ENCODE measurements at regions not wholly inside any gene's neighbourhood (a gene's known extent, or its start where the extent isn't known, plus 50 kb on each side); places are given as distances from the start of the nearest gene placed in this dataset.
"Not testable (repeated sequence)": the region's sequence is repeated elsewhere in the genome, so short reads cannot be mapped to it uniquely, and the experiment has no call there.

DNA sequence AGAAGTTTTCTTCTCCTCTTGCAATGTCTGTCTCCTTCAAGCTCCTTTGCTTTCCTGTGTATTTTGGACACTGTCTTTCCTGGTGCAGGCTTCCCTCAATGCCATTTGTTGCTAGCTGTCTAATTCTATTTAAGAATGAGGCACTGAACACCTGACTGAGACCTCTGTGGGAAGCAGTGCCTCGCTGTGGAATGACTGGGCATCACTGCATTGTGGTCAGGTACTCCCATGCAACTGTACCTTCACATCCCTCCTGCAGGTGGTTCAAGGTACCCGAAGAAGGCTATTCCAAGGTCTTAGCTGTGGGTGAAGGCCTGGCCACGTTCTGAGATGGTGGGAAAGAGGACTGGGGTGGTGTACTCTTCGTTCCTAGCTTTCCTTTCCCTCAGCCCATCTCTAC, 152.8 kb upstream of the CTAGE1 start:
- no peak for DNase-seq

DNA sequence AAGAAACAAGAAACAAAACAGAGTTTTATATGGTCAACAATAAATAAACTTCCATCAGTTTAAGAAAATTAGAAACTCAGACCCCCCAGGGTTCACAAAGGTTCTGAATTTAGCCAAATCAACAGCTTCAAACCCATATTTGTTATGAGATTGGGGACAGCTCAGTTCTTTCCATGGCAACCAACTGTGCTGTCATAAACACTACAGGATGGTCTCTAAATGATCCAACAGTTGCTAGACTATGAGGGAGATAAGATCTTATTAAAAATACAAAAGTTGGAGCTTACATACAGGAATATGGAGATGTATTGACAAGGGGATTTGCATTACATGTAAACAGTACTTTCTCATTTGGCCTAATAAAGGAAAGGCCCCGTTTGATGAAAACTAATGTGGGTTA, 154.6 kb upstream of the CTAGE1 start:
- no peak for DNase-seq

DNA sequence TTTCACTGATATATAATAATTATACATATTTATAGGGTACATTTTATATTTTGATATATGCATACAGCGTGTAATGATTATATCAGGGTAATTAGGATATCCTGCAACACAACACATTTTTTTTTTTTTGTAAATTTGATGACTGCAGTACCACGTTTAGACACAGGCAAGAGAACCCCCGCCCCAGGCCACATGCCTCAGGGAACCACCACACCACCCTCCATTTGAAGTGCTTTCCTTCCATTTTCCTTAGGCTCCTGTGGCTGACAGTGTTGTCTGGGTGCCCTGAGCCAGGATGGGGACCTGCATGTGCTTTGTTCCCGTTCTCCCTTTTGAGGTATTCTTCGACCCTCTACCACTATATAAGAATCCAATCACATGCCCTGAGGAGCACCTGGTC, 161.6 kb upstream of the CTAGE1 start:
- DNase-seq, result no peak

DNA sequence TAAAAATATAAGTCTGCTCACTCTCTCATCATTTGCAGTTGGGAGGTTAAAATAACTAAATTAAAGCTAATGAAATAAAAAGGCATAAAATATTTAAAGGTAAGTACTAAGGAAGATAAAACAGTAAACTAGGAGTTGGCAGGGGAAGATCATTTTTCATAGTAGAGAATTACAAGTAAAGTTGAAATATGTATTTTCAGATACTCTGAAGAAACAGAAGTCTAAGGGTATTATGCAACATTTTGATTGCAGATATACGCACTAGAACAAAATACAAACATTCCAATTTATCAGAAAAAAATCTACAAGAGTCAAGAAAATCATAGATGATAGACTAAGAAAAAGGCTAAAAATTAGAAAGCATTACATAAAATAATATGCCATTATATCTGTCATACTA, 167.6 kb upstream of the CTAGE1 start:
- DNase-seq, result no peak

DNA sequence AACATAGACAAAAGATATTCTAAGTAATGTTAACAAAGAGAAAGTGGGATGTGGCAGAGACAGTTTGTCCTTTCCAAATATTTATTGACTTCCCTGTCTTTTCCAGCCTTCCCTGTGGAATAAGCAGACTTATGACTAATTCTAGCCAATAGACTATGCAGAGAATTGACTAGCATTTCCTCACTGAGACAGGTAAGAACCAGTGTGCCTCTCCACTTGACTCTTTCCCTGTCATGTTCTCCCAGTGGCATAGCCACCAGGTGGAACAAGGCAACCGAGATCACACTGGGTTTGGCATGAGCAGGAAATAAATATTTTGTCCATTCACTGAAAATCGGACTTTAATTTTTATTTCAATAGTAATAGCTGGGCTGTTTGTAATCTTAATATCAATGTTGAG, 168.1 kb upstream of the CTAGE1 start:
- DNase-seq, result no peak

DNA sequence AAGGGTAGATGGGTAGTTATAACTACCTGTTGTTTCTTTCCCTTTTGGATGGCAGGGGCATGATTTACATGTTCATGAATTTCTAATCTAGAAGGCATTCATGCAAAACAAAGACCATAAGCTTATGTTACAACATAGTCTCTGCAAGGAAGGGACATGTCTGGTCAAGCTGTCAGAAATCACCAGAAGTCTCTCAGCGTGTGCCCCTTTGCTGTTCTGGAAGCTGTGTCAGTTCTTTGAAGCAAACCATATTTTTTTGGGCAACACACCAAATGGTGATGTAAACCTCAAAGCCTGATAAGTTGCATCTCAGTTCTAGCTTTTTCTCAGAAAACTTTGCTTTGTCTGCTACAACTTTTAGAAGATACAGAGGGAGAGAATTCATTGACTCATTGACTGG, 173.5 kb upstream of the CTAGE1 start:
- DNase-seq, result no peak

DNA sequence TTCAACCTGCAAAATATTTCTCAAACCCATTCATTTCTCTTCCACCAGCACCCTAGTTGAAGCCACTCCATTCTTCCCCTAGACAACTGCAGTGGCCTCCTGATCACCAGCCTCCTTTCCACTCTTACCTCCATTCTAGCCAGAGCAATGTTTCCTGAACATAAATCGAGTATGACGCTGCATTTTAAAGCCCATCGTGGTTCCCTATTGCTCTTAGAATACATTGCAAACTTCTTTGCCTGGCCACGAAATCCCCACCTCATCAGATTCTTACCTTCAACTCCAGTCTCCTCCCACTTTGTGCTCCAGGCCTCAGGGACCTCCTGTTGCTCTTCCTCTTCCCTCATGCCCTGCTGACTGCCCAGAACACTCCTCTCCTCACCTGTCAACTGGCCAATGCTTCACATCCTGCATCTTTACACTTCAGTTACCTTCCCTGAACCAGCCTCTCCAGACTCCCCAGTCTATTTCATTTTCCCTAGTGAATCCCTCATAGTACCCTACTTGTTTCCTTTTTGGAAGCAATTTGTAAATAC, 176.5 kb upstream of the CTAGE1 start:
- DNase-seq, result no peak

DNA sequence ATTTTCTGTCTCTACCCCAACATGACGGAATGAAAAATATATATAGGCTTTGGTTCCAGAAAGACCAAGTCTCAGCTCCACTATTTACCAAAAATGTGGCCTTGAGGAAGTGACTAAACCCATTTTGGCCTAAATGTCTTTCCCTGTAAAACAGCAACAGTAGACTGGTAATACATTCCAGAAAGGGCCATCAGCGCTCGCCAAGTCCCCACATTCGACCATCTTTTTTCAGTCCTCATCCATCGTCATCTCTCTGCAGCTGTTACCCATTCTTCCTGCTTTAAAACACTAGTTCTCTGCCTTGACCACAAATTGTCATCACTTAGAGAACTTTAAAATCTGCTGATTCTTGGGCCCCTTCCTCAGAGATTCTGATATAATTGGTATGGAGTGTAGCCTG, 183.8 kb upstream of the CTAGE1 start:
- DNase-seq, result no peak

DNA sequence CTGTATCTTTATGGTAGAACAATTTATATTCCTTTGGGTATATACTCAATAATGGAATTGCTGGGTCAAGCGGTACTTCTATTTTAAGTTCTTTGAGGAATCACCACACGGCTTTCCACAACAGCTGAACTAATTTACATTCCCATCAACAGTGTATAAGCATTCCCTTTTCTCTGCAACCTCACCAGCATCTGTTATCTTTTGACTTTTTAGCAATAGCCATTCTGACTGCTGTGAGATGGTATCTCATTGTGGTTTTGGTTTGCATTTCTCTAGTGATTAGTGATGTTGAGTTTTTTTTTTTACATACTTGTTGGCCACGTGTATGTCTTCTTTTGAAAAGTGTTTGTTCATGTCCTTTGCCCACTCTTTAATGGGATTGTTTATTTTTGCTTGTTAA, 184.7 kb upstream of the CTAGE1 start:
- not testable (repeated sequence) for DNase-seq

DNA sequence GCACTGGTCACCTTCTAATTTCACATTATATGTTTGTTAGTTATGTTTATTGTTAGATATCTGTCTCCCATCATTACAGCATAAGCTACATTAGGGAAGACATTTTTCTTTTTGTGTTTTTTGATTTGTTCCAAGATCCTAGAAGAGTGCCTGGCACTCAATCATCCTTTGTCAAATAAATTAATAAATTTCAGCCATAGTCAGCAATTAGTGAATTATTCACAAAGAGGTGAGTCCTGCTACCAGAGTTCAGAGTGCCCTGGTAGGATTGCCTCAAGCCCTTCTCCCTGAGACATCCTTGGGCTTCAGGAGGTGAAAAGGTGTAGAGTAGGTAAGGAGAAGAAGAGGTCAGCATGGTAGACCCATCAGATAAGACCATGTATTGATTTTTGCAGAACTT, 186.2 kb upstream of the CTAGE1 start:
- no peak for DNase-seq

DNA sequence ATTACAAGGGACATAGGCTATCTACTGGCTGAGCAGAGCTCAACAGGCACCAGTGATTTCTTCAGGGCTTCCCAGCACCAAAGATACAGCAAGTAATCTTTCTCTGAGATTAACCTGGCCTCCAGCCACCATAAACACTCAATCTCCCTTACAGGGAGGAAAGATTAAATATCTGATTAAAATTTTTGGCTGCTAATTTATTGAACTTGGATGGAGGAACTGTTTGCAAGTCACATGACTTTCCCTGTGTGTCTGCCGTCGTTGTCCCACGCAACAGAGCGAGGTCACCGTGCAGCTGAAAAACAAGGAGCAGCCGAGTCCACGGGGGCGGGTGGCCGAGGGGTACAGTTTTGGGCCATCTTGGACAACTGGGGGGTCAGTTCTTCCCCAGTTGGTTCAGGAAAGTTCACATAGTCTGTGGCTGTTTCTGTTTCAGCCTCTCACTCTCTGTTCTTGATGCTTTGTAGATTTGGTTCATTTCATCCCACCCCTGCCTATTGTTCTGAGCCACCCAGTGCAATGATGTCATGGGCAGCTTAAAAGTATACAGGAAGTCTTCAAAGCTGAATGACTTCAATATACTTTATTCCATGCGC, 186.8 kb upstream of the CTAGE1 start:
- DNase-seq, result no peak

DNA sequence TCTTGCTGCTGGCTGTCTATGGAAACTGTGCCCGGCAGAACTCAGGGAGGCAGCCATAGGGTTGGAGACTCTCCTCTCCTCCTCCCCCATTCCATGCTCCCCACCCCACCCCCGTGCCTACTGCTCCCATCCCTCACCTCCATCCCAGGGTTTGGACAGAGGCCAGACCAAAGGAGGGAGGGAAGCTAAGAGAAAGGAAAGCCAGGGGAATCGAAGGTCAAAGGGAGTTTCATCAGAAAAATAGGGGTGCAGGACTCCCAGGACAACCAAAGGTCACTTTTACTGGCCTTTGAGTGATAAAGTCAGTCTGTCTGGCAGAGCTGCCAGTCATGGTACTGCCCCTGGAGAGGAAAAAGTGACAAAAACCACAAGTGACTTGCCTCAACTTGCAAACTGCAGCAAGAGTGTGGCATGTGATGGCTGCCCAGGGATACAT, 187.3 kb upstream of the CTAGE1 start:
- DNase-seq, result no peak

DNA sequence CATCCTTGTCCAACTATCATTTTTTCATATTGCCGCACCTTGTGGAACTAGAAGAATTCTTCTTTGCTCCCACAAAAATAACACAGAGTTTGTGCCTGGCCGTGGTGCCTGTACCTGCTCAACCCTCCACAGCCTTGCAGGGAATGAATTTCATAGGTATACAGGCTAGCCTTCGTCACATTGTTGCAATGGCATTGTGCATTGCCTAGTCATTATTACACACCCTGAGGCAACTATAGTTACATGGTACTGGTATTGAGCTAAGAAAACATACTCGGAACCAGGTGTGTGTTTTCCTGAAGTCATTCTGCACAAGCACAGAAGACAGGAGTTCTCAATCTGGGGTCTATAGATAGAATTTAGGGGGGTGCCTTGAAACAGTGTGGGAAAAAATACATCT, 188.0 kb upstream of the CTAGE1 start:
- DNase-seq, result no peak

DNA sequence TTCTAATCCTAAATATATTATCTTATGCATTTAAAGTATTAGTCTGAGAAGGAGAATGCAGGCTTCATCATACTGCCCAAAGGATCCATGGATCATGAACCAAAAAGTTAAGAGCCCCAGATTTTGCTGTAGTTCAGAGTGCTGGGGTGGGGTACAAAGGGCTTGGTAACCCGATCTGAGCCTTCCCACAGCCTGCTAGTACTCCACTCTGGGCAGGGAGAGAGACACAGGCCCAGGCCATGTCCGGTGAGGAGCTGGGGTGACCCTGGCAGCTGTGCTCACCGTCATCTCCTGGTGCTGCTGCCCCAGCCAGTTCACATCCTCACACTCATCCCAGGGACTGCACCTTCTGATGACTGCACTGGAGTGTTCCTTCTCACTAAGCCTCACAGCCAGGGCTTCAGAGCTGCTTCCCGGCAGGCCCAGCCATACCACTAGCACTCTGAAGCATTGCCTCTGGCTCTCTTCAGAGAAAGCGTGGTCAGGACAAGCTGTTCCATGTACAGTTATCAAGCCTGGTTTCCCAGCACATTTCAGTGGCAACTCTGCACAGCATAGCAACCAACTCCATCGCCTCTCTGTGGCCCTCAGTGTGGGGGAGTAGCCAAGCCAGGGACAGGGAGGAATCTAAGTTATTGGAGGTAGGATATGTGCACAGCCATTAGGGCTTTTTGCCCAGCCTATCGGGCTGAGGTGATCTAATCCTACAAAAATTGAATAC, 189.0 kb upstream of the CTAGE1 start:
- no peak for DNase-seq

DNA sequence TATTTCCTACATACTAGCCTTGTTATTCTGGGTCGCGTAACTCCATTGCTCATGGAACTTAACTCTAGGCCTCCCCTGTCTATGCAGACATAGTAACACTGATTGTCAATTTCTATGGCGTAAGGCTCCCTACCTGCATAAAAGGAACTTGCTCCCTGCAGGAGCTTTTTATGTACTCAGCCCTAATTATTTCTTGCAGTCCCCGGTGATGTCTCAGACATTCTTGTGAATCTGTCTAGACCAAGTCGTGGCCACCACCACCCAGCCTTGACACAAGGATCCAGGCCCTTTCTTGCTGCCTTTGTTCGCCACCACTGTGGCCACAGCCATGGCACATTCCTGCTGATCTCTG, 189.5 kb upstream of the CTAGE1 start:
- DNase-seq, result no peak

DNA sequence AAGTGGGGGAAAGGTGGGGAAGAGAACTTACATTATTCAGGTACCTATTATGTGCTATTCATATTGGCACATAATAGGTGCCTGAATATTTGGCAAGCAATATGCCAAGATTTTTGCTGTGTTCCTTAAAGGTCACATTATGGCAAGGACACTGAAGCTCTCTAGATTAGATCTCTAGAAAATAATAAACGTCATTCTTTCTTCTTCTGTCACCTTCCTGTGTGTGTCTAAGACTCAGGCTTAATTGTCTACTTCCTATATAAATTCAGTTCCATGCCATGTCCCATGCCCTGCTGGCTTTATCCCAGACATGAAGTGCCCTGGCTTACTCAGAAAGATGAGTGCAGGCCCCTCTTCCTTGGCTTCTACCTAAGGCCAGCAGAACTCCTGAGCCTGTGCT, 191.1 kb upstream of the CTAGE1 start:
- DNase-seq, result no peak

DNA sequence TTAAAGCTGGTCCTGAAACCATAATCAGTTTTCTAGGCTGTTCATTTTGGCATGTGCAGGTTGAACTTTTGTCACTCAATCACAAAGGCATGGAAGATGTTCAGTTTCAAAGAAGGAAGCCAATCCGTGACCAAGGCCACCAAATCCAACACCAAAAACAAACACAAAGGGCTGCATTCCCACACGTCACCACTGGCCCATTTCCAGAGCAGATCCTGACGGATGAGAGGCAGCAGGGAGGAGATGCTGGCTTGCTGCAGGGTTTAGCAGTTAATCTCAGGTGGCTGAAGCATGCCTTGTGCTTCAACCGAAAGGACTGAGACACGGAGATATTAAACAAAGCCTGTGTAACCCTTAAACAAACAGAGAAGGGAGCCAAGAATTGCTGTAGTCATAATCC, 191.9 kb upstream of the CTAGE1 start:
- no peak for DNase-seq

DNA sequence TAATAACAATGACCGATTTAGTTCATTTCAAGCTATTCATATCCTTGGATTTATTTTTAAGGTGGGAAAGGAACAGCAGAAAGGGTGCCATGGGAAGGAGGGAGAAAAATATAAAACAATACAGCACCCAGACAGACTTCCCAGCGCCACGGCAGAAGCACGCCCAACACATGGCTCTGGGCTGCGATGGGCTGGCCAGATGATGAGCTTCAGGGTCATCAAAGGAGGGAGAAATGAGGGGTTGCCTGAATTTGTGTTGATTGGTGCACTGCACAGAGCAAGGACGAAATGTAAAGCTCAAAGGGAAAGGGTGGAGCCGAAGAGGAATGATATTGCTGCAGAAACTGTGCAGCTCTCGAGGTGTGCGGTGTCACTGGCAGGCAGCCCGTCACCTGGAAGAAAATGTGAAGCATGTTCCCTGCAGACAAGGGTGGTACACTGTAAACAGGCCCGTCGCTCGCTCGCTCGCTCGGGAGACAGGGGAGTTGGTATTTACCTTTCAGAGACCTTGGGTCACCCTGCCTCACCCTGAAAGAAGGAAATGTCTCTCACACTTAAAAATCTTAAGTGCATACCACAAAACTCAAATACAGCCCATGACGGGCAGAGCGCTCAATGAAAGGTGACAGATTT, 195.5 kb upstream of the CTAGE1 start:
- no peak for DNase-seq

DNA sequence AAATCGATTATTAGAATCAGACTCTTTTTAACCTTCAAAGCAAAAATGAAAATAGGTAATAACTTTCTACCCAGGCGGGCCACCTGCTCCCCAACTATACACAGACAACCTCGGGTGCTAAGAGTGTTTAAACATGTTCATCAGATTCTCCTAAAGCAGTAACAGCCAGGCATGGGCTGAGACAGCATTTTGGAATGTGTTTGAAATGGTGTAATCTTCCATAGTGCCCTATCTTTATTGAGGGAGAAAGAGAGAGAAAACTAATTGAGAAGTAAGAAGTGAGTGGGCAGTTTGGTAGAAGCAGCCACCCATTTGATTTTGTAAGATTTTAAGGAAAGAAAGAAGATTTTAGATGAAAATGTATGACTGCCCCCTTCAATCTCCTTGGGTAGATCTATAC, 196.1 kb upstream of the CTAGE1 start:
- no peak for DNase-seq

DNA sequence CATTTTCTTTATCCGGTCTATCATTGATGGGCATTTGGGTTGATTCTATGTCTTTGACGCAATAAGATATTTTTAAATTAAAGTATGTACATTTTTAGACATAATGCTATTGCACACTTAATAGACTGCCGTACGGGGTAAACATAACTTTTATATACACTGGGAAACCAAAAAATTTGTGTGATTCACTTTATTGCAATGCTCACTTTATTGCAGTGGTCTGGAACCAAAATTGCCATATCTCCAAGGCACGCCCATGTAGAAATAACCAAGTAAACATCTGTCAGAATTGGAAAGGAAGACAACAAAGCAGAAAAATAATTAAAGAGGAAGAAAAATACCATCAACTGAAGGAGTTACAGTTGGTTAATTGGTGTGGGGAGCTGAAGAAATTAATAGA, 205.8 kb upstream of the CTAGE1 start:
- no peak for DNase-seq

DNA sequence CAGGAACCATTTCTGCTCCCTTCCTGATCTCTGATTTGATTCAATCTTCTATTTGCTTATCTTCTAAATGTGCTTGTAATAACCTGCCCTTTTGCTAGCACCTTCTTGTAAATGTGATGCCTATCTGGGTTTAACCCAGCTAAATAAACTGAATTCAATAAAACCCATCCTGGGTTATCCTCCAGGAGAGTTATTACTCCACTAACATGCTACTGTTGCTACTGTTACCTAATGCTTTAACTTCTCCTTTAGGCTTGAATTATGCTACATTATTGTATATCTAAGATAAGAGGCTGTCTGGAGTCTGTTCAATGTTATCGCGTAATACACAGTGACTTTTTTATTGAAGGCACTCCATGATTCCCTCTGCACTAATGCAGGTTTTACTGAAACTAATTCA, 206.5 kb upstream of the CTAGE1 start:
- no peak for DNase-seq

DNA sequence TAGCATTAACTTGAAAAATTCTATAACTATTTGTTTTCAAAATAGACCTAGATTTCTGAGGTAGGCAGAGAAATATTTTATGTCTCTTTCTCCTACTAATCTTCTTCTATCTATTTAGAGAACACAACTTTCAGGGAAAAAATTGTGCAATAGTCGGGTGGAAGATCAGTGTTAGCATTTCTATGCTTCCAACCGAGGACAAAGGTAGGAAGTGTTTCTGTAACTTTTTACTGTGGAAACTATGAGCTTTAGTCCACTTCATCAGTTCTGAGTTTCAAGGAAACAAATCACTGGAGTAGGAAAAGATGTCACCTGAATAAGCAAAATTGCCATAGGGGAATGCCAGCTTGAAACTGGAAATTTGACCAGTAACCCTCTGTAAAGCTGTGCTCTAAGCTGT, 207.7 kb upstream of the CTAGE1 start:
- no peak for DNase-seq

DNA sequence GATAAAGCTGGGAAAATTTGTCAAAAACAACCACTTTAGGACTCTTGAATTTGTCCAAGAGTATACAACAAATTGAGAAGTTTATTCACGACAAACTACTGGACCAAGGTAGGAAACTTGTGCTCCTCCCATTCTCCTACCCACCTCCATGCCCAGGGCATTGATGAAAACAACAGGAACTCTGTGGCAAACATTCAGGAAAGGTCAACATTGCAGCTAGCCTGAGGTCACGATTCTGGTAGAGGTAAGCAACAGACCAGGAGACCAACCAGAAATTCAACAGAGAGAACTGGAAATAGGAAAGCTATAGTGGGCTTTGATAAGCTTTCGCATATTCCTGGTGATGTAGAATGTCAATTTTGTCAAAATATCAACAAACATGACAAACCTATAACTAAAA, 209.1 kb upstream of the CTAGE1 start:
- DNase-seq, result no peak

DNA sequence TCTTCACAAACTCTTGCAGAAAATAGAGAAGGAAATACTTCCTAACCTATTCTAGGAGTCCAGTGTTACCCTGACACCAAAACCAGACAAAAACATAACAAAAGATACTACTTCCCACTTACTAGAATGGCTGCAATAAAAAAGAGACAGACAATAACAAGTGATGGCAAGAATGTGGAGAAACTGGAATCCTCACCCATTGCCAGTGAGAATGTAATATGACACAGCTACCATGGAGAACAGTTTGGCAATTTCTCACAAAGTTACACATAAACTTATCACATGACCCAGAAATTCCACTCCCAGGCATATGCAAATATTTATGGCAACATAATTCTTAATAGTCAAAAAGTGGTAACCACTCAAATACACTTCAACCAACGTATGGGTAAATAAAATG, 209.8 kb upstream of the CTAGE1 start:
- no peak for DNase-seq

Measured in NCI-H748 treated with DMSO at 0.1 percent for 48 hours (cell line).